NCI-H510A treated with DMSO at 0.1 percent for 48 hours (cell line): ENCODE measurements at regions not wholly inside any gene's neighbourhood (a gene's known extent, or its start where the extent isn't known, plus 50 kb on each side); places are given as distances from the start of the nearest gene placed in this dataset.
"Not testable (repeated sequence)": the region's sequence is repeated elsewhere in the genome, so short reads cannot be mapped to it uniquely, and the experiment has no call there.

Source experiments
- DNase-seq: peaks from one replicate; lab custom pipeline; 2025; lab: John Stamatoyannopoulos, UW

DNA sequence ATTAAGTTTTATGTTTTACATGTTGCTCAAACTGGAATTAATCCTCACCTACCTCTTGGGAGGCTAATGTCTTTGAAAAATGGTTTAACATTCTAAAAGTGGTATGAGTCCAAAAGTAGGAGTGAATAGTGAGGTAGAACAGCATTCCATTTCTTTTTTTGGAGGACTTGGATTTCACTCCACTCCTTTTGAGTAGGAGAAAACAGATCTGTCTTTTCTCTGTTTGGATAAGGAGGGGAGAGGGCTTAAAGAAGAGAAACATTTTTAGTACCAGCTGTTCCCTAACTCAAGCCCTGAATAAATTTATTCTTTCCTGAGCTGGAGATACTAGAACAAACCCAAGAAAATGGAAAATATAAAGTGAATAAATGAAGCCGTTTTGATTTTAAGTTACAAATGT, 687.9 kb downstream of the MECOM start:
- no peak for DNase-seq

DNA sequence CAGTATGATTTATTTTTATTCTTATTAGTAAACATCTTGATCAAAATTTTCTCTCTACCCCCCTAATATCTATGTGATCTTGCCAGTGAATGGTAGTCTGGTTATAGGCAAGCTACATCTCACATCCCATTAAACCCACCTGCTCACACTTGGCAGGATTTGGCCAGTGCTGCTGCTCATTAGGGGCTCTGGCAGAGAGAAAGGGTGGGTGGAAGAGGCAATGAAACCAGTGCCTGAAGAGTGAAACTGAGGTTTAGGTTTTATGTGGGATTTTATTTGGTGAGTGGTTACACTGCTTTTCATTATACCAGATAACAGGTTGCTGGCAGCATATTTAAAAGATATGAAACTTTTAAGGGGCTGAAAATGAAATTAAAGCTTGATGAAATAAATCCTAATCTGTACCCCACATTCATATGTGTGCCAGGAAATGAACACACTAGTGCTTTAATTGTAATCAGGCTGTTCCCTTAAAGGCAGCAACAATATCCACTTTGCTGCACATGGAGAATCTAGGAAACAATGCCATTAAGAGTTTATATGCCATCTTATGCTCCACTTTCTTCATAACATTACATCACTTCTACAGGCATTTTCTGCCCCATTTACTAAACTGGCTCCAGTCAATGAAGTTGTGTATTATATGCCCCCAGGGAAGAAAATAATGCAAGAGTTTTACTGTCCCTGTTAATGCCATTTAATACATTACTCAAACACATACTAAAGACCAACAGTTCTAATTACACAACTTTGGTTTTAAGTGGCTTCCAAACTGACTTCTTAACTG, 688.7 kb downstream of the MECOM start:
- no peak for DNase-seq

DNA sequence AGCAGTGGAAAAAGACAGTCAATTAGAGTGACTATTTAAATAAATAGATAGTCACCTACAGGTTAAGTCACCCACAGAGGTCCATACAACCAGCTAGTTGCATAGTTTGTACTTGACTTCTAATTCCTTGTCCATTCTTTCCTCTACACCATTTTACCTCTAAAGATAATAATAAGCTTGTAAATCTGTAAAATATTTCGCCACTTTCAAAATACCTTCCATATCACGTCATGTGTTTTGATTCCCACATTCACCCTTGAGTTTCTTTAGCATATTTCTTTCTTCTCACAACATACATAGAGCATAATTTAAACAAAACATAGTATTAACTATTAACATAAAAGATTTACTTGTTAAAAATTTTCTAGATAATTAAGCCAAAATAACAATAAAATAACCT, 689.6 kb downstream of the MECOM start:
- no peak for DNase-seq

DNA sequence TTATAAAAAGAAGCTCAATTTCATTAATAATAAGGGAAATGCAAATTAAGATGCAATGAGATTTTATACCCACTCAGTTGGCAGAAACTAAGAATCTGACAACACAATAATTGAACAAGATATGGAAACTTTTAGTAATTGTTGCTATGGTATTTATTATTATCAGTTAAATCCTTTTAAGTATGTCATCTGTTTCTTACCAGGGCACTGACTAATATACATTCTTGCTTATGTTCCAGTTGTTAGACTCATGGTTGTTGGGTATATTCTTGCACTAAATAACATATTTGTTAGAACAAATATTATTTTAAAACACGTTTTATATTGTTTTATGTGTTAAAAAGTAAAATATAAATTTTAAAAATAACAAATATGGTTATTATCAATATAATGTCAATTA, 690.3 kb downstream of the MECOM start:
- no peak for DNase-seq

DNA sequence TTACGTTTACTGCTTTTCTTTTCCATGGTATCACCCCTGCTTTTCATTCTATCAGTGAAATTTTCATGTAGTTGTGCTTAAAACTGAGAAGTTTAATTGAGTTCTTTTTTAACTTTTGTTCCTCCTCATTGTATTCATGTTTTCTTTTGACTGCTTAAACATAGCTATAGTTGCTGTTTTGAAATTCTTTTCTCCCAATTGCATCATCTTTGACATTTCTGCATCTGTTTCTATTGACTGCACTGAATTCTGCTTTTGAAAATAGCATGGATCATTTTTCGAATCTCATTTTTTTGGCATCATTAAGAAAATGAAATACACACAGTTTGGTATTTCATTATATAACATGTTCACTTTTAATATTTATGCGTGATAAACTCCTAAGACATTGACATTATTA, 694.9 kb downstream of the MECOM start:
- DNase-seq: no peak

DNA sequence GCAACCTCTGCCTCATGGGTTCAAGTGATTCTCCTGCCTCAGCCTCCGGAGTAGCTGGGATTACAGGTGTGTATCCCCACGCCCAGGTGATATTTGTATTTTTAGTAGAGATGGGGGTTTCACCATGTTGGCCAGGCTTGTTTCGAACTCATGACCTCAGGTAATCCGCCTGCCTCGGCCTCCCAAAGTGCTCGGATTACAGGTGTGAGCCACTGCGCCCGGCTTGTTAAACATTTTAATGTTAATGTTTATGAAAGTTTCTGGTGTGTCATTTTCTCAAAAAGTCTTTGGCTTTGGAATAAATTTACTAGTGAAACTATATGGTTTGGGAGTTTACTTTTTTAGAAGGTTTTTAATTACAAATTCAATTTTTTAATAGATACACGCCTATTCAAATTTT, 698.8 kb downstream of the MECOM start:
- no peak for DNase-seq

DNA sequence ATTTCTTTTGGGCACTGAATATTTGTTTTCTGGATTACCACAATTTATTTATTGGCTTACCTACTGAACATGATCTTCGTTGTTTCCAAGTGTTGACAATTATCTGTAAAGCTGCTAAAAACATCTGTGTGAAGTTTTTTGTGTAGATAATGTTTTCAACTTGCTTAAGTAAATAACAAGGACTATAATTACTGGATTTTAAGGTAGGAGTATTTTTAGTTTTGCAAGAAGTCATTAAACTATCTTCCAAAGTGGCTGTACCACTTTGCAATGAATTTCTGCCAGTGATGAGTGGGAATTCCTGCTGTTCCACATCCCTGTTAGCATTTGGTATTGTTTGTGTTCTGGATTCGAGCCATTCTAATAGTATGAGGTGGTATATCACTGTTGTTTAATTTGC, 702.2 kb downstream of the MECOM start:
- no peak for DNase-seq

DNA sequence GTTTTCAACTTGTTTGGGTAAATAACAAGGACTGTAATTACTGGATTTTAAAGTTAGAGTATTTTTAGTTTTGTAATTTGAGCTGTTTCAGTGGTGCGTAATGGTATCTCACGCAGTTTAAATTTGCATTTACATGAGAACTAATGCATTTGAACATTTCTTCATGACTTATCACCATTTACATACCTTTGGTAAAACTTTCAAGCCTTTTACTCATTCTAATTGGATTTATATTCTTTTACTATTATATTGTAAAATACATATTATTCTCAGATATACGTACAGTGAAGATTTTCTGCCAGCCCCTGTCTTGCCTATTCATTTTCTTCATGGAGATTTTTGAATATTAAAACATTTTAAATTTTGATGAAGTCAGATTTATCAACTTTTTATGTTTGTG, 703.8 kb downstream of the MECOM start:
- DNase-seq: no peak

DNA sequence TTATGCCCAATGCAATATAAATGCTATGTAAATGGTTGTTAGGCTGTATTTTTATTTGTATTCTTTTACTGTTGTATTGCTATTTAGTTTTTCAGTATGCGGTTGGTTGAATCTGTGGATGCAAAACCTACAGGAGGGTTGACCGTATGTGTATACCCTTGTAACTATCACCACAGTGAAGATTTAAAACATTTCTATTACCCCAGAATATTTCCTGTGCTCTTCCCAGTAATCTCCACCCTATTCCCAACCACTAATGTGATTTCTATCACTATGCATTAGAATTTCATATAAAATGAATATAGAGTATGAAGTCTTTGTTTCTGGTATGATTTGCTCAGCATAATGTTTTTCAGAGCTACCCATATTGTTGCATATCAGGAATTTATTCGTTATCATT, 705.0 kb downstream of the MECOM start:
- no peak for DNase-seq

DNA sequence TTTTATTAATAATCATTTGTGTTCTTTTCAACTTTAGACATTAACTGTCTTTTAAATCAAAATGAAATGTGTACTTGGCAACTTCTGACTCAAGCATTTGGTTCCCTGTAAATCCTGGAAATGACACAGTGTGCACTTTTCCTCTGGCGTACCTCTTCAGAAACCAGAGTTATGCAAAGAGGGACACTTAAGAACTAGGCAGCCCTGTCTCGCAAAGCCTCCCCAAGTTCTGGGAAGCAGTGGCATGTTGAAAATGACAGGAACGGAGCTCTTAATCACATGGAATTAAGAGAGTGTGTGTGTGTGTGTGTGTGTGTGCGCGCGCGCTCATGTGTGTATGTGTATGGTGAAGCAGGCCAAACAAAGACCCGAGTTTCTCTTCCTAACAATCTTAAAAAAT, 707.4 kb downstream of the MECOM start:
- no peak for DNase-seq

DNA sequence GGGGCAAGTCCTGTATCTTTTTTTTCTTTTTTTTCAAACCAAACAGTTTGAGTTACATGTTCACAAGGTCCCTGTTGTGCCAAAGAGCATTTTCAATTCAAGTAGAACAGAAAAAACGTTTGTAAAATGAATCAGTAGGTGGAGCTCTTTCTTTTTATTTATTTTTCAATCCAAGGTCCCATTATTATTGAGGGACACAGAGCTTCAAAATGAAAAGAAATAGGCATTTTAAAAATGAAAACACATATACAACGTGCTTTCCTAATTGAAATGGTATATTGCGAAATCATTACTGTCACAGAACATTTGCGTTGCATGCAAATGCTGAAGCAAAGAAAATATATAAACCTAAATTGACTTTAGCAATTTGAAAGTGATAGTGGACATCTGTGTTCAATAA, 711.0 kb downstream of the MECOM start:
- DNase-seq: no peak

DNA sequence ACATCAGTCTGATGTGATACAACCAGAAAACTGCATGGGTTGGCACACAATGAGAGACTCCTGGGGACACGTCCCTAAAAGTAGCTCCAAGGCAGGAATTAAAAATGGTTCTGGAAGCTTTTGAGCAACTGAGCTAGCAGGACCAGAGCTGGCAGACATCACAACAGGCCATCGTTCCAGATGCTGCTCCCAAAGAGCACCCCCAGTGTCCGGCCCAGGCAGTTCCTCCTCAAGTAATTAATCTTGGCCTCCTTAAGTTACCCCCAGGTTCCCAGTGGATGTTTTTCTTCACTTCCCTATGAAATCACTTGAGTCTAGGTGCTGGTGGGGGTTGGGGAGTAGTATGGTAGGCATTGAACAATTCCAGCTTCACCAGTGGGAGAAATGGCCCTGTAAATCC, 711.6 kb downstream of the MECOM start:
- no peak for DNase-seq

DNA sequence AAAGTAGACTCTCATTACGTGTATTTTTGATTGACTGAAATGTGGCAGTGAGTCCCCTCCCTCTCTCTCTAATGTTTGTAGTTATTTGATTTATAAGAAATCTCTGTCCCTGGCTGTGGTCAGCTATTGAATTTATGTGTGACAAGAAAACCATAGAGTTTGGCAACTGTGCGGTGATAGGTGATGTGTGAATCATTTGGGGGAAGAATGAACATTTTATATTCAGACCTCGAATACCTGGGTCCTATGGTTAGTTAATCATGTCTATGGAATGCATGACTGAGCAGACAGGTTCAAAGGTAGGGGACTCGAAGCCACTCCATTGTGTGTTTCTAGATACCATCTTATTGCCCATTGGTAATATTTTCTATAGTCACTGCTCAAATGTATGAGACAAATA, 712.1 kb downstream of the MECOM start:
- DNase-seq: no peak

DNA sequence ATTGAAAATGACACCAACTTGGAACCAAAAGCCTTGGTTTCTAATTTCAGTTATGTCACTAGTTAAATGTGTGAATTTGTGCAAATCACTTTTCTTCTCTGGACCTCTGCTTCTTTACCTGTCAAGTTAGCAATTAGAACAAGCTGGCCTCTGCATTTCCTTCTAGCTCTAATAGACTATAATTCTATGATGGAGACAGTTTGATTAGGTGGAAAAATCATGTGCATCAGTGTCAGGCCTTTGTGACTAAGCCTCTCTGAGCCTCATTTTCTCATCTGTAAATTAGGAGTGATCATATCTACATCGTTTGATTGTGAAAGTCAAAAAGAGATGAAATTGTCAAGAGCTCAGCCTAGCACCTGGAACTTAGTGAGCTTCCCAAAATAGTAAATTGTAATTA, 712.9 kb downstream of the MECOM start:
- no peak for DNase-seq

DNA sequence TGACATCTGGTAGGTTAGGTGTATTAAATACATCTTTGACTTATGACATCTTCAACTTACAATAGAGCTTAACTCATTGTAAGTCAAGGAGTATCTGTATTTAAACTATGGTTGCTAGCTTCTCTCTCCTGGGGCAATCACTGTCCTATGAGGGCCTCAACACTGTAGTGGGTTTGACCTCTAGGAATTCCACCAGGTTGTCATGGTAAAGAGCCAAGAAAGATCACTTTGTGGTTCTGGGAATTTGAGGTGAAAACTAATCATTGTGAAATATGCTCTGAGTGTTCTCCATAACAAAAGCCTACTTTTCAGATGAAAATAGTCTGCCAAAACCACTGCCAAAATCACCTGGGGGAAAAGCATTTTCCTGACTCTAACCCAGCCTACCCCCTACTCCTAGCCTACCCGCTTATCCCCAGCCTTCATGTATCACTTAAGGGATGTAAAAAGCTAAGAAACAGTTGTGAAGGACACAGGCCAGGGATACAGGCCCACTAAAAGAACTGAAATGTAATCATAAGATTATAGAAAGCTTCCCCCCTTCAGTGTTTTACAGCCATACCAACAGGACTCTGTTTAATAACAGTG, 723.8 kb downstream of the MECOM start:
- DNase-seq: no peak

DNA sequence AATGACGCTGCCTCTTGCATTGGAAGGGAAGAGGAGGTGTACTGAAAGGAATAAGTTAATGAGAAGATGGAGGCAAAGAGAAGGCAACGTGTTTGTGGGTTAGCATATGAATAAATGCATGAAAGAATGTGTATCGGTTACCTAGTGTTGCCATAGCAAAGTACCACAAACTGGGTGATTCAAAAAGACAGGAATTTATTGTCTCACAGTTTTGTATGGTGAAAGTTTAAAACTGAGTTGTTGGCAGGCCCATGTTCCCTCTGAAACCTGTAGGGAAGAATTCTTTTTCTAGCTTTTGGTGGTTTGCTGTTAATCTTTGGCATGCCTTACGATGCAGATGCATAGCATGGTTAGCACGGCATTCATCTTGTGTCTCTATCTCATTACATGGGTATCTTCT, 729.9 kb downstream of the MECOM start:
- no peak for DNase-seq

DNA sequence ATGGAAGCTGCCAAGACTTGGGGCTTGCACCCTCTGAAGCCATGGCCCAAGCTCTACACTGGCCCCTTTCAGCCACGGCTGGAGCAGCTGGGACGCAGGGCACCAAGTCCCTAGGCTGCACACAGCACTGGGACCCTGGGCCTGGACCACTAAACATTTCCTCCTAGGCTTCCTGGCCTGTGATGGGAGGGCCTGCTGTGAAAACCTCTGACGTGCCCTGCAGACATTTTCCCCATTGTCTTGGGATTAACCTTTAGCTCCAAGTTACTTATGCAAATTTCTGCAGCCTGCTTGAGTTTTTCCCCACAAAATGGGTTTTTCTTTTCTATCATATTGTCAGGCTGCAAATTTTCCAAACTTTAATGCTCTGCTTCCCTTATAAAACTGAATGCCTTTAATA, 733.5 kb downstream of the MECOM start:
- DNase-seq: not testable (repeated sequence)

DNA sequence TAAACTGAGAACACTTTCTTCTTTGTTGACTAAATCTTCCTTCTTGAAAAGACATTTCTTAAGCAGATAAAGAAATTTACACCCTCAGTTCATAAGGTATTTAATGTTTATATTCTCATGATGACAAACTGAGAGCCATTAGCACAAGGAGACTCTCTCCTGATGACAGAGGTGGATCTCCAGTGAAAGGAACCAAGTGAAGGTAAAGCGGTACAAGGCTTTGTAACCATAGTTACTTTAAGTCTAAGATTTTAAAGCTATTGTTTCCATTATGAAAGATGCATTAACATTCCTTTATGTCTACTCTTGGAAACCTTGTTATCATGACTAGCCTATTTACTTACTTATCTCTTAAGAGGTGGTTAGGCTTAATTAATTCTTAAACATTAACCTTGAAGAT, 737.1 kb downstream of the MECOM start:
- DNase-seq: no peak

DNA sequence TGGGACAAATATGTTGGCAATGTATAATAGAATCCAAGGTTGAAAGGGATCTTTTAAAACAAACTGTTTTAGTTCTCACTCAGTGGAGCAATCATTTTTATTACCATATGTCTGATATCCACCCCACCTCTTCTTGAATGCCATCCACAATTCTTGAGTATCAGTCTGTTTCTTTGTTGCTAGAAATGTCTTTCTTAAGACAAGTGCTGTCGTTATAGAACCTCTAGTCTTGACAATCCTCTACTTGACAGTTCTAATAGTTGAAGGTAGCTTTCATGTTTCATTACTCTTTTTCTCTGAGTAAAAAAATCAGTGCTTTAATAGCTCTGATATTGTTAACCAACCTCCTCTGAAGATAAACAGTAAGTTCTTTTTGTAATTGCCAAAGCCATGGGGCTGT, 737.9 kb downstream of the MECOM start:
- no peak for DNase-seq

DNA sequence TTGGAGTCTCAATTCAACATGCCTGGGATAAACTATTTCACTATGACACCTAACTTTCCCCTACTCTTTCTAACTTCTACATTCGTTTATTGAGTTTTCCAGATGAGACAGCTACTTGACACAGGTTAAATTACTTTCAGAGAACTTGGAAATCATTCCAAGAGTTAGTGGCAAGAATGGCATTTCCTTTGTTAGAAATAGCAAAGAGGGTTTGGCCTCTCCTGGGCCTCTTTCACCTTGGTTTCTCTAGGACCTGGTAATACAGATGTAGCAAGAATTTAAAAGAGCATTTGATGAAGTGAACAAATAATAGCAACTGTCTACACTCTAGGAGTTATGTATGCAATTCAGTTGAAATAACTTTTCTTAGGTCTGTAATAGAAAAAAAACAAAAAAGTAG, 748.9 kb downstream of the MECOM start:
- DNase-seq: no peak

DNA sequence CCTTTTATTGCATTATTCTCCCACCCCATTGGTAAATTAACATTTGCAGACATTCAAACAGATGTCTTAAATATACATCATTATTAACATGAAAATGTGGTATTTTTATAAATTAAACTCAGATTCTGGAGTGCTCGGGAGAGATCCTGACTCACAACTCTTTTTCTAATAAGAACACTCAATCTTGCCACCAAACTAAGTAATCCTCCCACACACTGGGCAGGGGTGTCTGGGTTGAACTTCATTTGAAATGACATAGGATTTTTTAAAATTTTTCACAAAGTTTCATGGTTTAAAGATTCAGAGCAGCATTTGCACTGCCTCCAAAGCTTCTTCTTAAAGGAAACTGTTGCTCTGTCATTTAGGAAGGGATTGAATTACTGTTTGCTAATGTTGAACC, 754.3 kb downstream of the MECOM start:
- no peak for DNase-seq

DNA sequence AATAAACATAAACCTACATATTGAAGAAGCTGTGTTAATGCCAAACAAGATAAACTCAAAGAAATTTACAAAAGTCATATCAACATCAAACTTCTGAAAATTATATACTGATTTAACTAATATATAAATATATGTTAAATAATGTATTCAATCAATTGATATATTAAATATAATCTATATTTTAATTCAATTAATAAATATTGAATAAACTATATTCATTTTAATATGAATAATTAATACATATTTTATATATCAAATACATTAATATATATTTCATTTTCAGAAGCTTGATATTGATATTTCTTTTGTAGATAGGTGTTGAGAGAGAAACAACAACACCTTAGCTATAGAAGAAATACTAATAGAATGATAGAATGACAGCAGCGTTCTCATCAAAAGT, 768.1 kb downstream of the MECOM start:
- no peak for DNase-seq

DNA sequence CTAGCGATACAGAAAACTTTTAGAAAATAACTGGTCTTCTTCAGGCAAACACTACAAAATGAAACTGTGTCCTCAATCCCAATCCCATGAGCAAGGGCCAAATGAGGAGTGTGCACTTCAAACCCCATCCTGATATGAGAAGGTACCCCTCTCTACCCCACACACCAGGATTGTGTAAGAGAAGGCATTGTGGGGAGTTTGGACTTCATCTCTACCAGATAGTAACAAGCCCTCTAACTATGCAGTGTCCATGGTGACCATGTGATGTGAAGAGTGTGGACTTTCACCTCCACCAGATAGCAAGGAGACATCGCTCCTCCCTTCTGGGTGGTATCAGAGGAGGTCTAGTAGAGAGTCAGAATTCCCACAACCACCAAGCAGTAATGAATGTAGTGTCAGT, 769.3 kb downstream of the MECOM start:
- DNase-seq: no peak

DNA sequence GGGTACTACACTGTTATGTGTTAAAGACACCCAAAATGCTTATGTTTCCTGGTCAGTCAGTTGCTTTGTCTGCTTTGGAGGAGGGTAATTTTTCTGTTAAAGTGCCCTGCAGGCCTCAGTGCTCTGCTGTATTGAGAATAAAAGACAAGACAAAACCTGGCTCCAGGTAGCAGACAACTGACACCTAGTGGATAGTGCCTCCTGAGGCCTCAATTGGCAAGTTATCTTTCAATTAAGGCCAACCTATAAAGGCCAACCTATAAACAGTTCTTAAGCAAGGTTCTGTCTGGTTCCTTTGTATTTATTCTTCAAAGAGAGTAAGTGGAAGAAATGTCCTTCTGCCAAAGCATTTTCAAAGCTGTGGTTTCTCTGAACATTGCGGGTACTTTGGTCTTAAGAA, 773.8 kb downstream of the MECOM start:
- DNase-seq: no peak
